Inflammatory macrophage (primary cell): ENCODE measurements at regions not wholly inside any gene's neighbourhood (a gene's known extent, or its start where the extent isn't known, plus 50 kb on each side); places are given as distances from the start of the nearest gene placed in this dataset.
"Not testable (repeated sequence)": the region's sequence is repeated elsewhere in the genome, so short reads cannot be mapped to it uniquely, and the experiment has no call there.

Experiments used
- DNase-seq, 2 donors: peaks; one replicate each; pipeline ENCODE4 v3.0.0-alpha.2; 2020 to 2022

DNA sequence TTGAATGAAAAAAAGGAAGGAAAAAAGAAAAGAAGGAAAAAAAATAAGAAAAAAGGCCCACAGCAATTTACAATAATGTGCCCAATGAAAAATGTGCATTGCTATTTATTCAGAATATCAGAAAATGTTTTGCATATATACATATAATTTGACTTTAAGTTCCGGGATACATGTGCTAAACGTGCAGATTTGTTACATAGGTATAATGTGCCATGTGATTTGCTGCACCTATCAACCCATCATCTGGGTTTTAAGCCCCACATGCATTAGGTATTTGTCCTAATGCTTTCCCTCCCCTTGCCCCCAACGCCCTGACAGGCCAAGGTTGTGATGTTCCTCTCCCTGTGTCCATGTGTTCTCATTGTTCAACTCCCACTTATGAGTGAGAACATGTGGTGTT is 738.0 kb upstream of the CDH6 start:
- DNase-seq, result not testable (repeated sequence)

DNA sequence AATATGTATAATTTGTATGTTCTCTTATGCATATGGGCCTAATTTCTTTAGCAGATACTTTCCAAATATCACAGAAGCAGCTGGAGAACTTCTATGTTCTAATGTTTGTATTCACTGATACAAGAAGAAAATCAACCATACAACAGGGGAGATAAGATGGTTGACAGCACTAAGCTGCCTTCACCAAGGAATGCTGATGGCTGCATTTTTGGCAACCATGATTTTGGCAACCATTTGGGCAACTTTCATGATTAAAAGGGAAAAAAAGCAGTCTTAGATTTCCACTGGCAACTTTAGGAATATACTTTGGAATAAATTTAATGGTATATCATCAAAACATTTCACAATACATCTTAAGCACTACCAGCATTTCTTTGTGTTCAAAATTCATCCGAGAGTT is 740.3 kb upstream of the CDH6 start:
- DNase-seq, result no peak

DNA sequence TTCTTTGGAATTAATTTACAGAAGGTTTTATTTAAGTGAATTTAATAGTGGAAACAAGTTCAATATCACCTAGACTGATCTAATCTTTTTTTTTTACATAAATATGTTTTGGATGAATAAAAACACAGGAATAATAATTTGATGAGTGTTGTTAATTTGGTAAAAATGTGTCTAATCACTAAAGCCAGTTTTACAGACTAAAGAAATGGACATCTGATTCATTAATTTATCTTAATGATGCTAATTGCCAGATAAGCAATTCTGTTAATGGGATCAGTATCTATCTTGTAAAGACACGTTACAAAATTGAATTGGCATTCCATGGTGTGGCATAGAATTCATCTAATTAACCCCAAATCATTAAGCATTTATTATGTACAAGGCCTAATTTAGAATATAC is 743.3 kb upstream of the CDH6 start:
- DNase-seq, result no peak

DNA sequence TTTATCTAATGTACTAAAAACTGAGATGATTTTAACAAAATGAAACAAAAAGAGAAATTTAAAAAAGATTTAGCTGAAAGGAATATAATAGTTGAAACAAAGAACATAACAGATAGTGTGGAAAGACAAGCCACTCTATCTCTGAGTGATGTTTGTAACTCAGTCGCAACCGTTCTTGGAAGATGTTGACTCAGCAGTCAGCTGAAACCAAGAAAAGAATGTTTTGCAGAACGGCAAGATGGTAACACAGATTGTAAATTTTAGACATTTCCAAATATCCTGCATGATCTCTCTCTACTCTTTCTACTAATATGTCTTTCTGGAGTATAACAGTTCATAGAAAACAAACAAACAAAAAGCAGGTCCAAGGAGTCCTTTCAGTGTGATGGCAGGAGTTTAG is 746.1 kb upstream of the CDH6 start:
- DNase-seq, result no peak

DNA sequence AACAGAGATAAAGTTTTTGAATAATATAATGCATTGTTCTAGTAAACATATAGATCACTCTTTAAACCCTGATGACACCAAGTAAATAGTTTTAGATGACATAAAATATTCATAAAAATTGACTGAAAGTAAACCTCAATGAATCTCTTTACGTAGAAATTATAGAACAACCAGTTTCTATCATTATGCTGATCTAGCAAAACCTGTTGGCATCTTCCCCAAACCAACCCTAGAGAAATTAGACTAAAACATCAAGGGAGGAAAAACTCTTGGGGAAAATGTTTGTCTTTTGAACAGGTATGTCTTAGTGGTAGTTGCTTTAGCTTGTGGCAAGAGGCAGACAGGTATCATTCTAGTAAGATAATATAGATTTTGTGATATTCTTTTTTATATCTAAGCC is 747.0 kb upstream of the CDH6 start:
- DNase-seq, result no peak

DNA sequence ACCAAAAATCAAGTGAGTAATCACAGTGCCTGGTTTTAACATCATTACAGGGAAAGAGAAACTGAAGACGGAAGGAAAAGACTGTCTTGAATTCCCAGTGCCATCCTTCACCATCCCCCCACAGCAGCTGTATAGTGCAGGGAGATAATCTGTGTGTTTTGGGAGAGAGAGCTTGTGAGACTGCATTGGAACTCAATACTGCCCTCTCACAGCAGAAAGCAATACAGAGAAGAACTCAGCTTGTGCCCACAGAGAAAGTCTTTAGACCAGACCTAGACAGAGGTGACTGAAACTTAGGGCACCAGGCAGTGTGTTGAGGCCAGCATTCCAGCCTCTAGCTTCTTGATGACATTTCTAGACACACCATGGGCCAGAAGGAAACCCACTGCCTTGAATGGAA is 754.7 kb upstream of the CDH6 start:
- no peak for DNase-seq

DNA sequence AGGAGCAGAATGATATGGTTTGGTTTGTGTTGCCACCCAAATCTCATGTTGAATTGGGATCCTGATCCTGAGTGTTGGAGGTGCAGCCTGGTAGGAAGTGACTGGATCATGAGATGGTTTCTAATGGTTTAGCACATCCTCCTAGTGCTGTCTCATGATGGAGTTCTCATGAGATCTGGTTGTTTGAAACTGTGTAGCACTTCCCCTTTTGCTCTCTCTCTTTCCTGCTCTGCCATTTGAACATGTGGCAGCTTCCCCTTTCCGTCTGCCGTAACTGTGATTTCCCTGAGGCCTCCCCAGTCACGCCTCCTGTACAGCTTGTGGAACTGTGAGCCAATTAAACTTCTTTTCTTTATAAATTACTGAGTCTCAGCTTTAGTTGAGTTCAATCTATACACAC is 756.8 kb upstream of the CDH6 start:
- DNase-seq, result peak; percentile 49 to 66

DNA sequence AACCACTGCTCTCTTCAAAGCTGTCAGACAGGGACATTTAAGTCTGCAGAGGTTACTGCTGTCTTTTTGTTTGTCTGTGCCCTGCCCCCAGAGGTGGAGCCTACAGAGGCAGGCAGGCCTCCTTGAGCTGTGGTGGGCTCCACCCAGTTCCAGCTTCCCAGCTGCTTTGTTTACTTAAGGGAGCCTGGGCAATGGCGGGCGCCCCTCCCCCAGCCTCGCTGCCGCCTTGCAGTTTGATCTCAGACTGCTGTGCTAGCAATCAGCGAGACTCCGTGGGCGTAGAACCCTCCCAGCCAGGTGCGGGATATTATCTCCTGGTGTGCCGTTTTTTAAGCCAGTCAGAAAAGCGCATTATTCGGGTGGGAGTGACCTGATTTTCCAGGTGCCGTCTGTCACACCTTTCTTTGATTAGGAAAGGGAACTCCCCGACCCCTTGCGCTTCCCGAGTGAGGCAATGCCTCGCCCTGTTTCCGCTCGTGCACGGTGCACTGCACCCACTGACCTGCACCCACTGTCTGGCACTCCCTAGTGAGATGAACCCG is 764.5 kb upstream of the CDH6 start:
- not testable (repeated sequence) for DNase-seq

DNA sequence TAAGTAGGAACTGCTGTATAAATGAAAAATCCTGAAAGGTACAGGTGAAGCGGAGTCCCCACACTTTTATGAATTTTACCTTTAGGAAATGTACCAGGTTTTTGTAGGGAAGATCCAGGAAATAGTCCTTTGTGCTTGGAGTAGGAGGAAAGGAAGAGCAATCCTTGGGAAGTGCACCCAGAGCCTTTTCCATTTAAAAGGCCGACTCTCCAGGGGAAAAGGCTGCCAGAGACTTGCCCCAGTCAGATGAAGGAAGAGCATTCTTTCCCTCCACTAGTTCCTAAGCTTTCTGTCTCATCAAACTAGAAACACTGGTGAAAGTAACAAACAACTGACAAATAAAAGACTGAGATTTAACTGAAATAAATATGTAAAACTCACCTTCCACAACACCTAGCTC is 779.4 kb upstream of the CDH6 start:
- no peak for DNase-seq

DNA sequence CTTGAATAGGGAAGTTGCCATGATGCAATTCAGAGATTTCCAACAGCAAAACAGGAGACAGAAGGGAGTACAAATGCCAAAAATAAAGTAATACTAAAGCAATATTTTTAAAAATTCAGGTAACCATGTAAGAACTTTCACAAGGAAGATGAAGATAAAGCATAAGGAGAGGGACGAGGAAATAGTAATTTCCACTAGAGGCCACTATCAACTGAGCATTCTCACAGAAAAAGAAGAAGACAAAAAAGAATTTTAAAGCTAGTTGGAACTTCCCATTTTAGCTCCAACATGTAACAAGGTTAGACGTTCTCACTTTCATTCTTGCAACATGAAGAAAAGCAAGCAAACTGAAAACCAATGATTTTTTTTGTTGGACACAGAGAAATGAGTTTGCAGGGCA is 779.9 kb upstream of the CDH6 start:
- peak in 1 of 2 donors; percentile 7 for DNase-seq

DNA sequence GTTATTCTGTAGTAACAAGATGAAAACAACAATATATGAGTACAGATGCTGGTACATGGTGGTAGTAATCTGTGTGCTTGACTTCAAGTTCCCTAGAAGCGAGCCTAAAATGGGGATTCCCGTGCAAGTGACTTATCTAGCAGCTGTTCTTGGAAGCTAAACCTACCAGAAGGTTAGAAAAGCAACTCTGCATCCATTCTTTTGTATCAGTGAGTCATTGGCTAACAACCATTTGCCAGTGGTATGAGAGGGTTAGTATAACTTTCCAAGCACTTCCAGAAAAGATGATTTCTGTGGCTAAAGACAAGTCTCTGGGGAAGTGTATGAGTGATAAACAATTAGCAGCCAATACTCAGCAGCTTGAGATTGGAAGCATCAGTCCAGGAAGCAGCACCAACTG is 787.7 kb upstream of the CDH6 start:
- no peak for DNase-seq

DNA sequence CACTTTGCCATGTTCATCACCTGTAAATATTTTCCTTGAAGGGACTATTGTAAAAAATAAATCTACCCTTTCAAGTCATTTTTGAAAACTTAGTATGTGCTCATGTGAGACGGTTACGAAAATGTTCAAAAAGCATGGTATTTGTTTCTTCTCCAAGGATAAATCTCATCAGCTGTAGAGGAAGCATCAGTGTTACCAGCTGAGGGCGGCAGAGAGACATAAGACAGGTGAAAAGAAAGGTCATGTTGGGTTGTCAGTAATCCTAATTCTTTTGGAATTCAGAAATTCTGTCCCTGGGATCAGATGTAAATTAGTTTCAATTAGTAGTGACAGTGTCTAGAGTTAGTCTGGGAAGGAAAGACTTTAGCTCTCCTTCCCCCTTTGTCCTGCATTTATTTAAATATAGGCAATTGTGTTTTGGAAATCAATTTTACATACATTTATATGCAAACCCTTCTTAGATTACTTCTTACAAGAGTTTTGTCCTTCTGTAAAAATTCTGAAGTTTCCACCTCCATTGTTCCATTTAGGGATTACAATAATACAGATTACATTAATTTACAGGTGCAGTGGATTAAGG is 791.9 kb upstream of the CDH6 start:
- peak in 1 of 2 donors; percentile 27 for DNase-seq

DNA sequence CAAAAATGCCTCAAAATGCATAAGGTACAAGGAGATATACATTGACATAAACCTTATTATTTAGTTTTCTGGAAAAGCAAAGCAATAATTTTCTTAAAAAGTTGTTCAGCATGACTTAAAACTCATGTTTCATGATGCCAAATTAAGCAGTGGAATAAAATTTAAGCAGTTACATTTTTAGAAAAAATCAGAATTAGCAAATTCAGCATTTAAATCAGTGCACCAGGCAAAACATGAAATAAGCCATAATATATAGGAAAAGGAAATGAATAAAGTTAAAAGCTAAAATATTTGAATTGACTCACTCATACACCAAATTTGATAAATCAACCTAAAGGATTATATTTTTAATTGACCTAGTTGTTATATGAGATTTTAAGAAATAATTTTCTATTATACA is 795.1 kb upstream of the CDH6 start:
- no peak for DNase-seq

DNA sequence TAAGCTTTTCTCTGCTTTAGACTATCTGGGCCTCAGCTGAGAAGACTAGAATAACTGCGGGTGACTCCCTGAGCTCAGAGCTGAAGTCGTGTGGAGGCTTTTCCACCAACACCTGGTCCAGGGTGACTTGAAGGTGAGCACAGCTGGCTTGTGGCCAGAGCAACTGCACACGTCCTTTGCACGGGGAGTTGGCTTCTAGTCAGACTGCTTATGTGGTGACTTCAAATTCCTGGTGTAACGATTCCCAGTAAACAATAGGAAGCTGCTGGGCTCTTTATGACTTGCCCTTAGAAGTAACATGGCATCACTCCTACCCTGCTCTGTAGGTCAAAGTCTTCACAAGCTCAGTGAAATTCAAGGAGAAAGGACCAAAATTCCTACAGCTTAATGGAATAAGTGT is 800.6 kb upstream of the CDH6 start:
- no peak for DNase-seq

DNA sequence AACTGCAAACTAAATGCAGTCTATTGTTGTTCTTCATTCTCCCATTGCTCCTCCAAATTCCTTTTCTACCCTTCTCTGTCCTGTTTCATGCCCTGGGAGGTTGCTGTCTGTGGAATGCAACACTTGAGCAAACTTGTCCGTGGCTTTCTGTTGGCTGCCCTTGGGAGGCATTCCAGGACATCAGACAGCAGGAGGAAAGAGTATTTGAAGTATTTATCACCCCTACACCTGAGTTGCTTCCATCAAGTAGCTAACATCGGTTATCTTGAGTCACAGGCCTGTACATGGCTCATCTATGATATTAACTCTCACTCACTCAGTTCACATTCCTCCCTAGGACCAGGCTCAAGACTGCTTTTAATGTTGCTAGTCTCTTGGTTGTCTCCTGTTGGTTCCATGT is 803.4 kb upstream of the CDH6 start:
- no peak for DNase-seq

DNA sequence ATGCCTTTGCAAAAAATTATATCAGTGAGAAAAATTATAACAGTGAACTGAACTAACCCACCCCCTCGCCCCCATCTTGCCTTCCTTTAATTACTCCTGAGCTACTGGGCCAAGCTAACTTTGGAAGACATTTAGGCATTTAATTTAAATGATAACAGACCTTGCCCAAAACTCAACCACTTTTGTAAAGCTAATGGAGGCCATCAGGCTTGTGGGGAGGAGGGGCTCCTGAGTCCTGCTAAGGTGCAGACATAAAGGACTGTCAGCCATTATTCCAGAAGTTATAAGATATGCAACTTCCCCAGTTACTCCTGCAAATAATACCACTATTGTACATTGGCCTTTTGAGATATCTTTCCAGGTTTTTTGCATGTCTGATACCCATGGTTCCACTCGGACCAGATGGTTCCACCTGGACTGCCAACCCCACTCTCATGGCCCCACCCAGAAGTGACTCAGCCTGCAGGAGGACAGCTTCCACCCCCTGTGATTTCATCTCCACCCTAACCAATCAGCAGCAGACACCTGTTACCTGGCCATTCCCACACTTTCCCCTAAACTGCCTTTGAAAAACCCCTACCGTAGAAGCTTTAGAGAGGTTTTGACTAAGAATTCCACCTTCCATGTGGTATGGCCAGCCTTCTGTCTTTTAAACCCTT is 805.4 kb upstream of the CDH6 start:
- no peak for DNase-seq

DNA sequence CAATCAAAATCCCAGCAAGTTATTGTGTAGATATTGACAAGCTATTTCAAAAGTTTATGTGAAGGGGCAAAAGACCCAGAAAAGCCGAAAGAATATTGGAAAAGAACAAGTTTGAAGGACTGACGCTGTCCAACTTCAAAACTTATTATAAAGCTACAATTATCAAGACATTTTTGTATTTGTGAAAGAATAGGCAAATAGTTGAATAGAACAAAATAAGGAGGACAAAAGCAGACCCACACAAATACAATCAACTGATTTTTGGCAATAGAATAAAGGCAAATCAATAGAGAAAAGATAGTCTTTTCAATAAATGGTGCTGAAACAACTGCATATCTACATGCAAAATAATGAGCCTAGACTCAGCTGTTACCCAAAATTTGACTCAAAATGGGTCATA is 807.7 kb upstream of the CDH6 start:
- DNase-seq, result no peak

DNA sequence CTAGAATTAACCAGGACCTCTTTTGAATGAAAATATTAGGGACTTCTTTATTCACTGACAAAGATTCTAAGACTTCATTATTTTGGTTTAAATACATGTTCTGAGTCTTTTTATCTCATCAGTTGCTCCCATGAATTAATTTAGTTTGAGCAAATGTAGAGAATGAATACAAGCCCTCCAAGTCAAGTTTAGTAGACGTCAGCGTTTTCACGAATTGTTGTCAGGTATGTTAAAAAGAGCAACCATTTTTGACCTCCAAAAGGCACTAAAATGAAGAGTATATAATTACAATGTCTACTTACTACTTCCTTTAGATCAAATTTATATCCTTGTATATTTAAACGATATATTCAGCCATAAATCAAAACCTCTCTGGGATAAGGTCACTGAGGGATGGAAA is 809.3 kb upstream of the CDH6 start:
- DNase-seq, result no peak

DNA sequence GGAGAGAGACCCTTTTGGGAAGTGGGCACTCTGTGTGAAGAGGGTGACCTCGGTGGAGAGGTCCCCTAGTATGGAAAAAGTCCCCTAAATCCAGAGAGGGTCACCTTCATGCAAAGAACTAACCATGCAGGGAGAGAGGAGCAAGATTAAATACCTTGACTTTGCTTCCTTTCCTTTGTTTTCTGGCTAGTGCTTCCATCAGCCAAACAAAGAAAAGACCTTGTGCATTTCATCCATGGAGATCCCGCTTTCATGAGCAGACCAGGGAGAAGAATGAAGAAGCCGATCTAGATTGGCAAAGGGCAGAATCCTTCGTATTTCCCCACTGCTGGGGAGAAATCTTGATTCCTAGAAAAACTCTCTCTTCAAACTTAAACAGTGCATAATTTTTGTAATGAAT is 813.3 kb upstream of the CDH6 start:
- no peak for DNase-seq

DNA sequence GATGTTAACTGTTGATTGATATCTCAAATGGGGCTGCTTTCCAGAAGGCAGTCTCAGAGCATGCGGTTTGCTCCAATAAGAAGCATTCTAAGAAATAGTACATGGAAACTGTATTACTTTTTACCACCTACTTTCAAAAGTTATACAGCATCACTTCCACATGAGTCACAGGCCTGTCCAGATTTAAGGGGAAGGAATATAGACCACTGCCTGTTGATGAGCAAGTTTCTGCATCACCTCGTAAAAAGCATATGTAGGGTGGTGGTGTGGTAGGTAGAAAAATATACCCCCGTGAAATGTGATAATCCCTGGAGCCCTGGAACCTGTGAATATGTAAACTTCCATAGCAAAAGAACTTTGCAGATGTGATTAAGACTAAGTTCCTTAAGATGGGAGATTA is 816.6 kb upstream of the CDH6 start:
- DNase-seq, result no peak

DNA sequence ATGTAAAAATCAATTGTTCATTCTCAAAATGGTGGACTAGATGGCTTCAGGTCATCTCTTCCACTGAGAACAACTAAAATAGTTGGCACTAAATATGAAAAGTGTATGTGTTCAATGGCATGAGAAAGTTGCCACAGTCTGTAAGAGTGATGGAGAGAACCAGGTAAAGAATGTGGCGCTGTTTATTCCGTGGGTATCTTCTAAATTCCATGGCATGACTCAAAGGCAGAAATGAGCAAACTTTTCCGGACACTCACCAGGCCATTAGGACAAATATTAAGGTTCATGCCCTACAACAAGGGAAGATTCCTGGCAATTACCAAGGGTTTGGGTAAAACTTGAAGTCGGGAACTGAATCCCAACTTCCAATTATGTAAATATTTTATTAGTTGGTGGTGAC is 825.4 kb upstream of the CDH6 start:
- DNase-seq, result no peak

DNA sequence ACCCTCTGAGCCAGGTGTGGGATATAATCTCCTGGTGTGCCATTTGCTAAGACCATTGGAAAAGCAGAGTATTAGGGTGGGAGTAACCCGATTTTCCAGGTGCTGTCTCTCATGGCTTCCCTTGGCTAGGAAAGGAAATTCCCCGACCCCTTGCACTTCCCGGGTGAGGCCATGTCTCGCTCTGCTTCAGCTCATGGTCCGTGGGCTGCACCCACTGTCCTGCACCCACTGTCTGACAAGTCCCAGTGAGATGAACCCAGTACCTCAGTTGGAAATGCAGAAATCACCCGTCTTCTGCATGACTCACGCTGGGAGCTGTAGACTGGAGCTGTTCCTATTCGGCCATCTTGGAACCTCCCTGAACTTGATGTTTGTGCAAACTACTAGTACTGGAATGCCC is 828.5 kb upstream of the CDH6 start:
- not testable (repeated sequence) for DNase-seq

DNA sequence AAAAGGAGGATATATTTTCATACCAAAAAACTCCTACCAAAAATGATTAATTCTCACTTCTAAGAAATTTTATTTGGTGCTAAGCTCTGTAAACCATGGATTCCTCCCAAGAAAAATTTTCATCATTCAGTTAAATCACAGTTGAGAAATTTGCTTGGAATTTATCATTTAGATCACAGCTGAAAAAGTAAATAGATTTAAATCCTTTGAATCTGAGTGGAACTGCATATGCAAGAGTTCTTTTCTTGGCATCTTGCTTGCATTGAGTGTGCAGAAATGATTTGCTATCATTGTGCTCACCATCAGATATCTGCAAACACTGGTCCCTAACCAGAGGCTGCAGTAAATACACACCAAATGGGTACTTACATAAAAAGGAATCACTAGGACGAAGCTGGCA is 836.1 kb upstream of the CDH6 start:
- no peak for DNase-seq

DNA sequence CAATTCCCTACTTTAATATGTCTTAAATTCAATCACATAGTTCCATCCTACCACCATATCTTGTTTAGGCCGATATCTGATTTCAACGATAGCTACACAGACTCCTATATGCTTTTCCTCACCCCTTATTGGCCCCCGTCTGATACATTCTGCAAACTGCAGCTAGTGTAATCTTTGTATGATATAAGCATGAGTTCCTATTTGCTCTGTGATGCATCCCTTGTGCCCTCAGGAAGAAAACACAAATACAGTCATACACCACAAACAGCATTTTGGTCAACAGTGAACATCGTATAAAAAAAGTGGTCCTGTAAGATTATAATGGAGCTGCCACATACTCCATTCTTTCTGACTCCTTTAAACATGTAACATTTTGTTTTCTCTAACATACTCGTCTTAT is 837.8 kb upstream of the CDH6 start:
- no peak for DNase-seq

DNA sequence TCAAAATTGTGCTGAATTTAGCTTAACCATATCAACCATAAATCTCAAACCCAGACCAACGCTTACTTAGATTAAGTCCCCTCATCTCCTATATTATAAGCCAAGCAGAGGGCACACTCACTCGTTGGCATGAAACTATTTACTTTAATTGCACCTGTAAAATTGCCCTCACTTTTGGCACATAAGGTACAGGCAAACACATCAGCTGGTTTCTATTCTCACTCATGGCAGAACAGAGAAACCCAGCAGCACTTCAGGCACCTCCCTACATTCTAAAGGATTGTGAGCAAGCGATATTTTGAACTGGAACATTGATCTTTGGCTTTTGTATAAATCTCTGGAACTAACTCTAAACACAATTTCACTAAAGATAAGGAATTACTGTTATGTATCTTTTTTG is 845.6 kb upstream of the CDH6 start:
- DNase-seq, result no peak
